NCI-H2196 treated with DMSO at 0.1 percent for 48 hours (cell line): ENCODE measurements at regions not wholly inside any gene's neighbourhood (a gene's known extent, or its start where the extent isn't known, plus 50 kb on each side); places are given as distances from the start of the nearest gene placed in this dataset.

ENCODE experiments used
- DNase-seq: peaks from one replicate; lab custom pipeline; 2025; ENCODE audit not compliant: unreplicated experiment; lab: John Stamatoyannopoulos, UW

DNA sequence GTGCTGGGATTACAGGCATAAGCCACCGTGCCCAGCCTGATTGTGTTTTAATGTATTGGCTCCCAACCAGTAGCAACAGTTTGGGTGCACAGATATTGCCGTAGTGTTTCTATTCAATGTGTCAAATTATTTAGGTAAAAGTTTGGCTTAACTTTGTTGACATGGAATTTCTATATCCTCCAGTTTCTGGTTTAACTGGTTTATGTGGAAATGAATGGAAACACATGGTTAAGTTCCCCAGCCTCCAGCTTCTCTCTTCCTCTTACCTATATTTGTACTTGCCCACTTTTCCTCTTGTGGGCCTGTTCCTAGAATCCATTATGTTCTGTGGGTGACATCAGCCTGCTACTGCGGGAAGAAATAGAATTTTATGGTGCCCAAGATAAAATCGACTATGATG, 53.9 kb upstream of the ESR1 start:
- no peak for DNase-seq

DNA sequence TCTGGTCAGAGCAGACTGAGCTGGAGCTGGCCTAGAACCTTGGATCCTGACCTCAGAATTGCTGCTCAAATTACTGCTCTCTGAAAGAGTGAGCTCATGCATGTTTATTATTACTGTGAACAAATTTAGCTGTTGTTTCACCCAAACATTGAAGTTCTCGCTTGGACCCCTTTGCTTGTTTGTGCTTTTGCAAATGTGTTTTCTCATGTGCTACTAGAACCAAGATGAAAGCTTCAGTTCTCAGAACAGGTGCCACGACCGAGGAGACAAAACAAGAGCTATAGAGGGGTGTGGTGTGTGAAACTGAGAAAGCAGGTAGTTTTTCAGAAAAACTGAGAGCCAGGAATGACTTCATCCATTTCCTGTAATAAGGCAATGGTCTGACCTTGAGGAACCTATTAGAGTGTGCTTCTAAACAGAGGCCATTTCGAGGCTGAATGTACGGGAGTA, 50.0 kb upstream of the ESR1 start:
- no peak for DNase-seq
